ENCODE measurements at regions not wholly inside any gene's neighbourhood (a gene's known extent, or its start where the extent isn't known, plus 50 kb on each side); places are given as distances from the start of the nearest gene placed in this dataset.

DNA sequence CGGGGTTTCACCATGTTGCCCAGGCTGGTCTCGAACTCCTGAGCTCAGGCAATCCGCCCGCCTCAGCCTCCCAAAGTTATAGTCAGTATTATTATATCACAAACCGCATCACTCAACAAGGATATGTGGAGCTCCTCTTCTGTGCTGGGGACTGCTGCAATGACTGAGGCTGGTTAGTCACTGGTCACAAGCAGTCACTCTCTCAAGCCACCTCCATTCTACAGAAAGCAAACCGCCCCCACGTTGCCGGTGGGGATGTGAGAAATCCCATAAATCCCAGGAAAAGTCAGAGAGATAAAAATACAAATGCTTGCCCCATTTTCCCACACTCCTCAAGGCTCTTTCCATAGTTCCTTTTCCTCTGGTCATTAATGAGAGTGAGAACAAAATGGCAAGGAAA lies 155.7 kb downstream of the ADSS2 start:
- no peaks in the 10 kb centered on the region for H3K4me1 ChIP-seq (ENCODE audit: control insufficient read depth, insufficient read depth, low read length)
- 0 out of 2 replicates have a peak, but pooled peaks have one; percentile 12 for TF ChIP-seq ZFHX2 (tag by site-specific recombination; conservative IDR thresholded peaks at IDR 0.05)
- TF ChIP-seq ZNF292 (tag by site-specific recombination; IDR thresholded peaks at IDR 0.05; ENCODE audit: borderline replicate concordance, low read depth), result no peak
- POLR2A ChIA-PET, result interaction anchor here (0.5 to 0.7 kb wide), 2 partner anchors 16 to 974 kb away, joined by 3 to 5 read pairs; no protein-coding TSS in a partner anchor
- H3K27ac ChIP-seq (ENCODE audit: extremely low read depth, low read depth, low read length), result no peak overlapping the region
- CTCF ChIA-PET, result interaction anchor here (0.6 to 1.3 kb wide), 4 partner anchors 8 to 206 kb away, joined by 3 read pairs; no protein-coding TSS in a partner anchor
- no peaks in the 10 kb centered on the region for H3K9me3 ChIP-seq (ENCODE audit: control insufficient read depth, insufficient read depth, low read depth, low read length)
- H3K4me3 ChIP-seq (ENCODE audit: low read depth, low read length), result no peak overlapping the region
- no peaks in the 10 kb centered on the region for H3K36me3 ChIP-seq (ENCODE audit: control insufficient read depth in 2 of 2, insufficient read depth in 1 of 2, low read length in 2 of 2)

DNA sequence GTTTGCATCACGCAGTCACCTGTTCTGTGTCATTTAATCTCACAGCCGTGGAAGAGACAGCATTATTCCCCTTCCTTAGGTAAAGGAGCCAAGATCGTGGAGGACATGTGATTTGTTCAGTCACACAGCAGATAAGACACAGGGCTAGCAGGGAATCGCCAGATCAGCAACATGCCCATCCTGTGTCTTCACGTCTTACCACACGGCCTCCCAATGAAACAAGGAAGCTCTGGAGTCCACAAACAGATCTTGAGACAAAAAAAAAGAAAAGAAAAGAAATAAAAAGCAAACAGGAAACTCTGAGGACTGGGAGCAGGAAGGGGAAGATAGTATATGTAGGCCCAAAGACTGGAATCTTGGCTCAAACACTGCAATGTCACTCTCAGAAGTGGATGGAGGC lies 155.3 kb downstream of the ADSS2 start:
- no peak overlapping the region for H3K4me3 ChIP-seq (ENCODE audit: low read depth, low read length)
- H3K36me3 ChIP-seq (ENCODE audit: control insufficient read depth in 2 of 2, insufficient read depth in 1 of 2, low read length in 2 of 2), result no peaks in the 10 kb centered on the region
- CTCF ChIA-PET, result interaction anchor here (0.7 to 3.5 kb wide), 4 partner anchors 9 to 953 kb away, joined by 3 to 44 read pairs (median 4); no protein-coding TSS in a partner anchor
- H3K9me3 ChIP-seq (ENCODE audit: control insufficient read depth, insufficient read depth, low read depth, low read length), result no peaks in the 10 kb centered on the region
- no peak for TF ChIP-seq ZNF37A (tag by site-specific recombination; IDR thresholded peaks at IDR 0.05)
- TF ChIP-seq ZNF561 (tag by site-specific recombination; IDR thresholded peaks at IDR 0.05; ENCODE audit: borderline replicate concordance), result no peak
- TF ChIP-seq ZNF302 (tag by site-specific recombination; IDR thresholded peaks at IDR 0.05; ENCODE audit: low read depth), result no peak
- TF ChIP-seq ZNF621 (tag by site-specific recombination; IDR thresholded peaks at IDR 0.05), result no peak
- TF ChIP-seq KLF7 (tag by site-specific recombination; IDR thresholded peaks at IDR 0.05; ENCODE audit: borderline replicate concordance), result no peak
- TF ChIP-seq, protein P1, sequence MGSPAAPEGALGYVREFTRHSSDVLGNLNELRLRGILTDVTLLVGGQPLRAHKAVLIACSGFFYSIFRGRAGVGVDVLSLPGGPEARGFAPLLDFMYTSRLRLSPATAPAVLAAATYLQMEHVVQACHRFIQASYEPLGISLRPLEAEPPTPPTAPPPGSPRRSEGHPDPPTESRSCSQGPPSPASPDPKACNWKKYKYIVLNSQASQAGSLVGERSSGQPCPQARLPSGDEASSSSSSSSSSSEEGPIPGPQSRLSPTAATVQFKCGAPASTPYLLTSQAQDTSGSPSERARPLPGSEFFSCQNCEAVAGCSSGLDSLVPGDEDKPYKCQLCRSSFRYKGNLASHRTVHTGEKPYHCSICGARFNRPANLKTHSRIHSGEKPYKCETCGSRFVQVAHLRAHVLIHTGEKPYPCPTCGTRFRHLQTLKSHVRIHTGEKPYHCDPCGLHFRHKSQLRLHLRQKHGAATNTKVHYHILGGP (tag by site-specific recombination; IDR thresholded peaks at IDR 0.05), result no peak
- no peak overlapping the region for H3K27ac ChIP-seq (ENCODE audit: extremely low read depth, low read depth, low read length)
- H3K4me1 ChIP-seq (ENCODE audit: control insufficient read depth, insufficient read depth, low read length), result no peaks in the 10 kb centered on the region
- POLR2A ChIA-PET, result no interaction called here

DNA sequence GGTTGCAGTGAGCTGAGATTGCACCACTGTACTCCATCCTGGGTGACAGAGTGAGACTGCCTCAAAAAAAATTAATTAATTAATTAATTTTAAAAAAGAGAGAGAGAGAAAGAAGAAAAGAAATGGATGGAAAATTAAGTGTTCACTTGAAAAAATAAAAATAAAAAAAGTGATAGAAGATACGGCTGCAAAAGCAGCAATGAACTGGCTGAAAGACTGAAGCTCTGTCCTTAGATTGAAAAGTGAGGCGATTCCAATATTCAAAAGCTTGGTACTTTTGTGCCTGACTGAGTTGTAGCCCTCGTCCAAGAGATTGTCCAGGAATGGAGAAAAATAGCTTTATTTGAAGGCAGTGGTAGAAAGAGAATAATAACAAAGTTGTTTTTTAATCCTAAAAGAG lies 154.6 kb downstream of the ADSS2 start:
- Histone ChIP-seq H3K4me3 (ENCODE audit: low read depth, low read length) (no peak overlapping the region), H3K27ac (ENCODE audit: extremely low read depth, low read depth, low read length) (no peak overlapping the region), H3K9me3 (ENCODE audit: control insufficient read depth, insufficient read depth, low read depth, low read length) (no peaks in the 10 kb centered on the region), H3K36me3 (ENCODE audit: control insufficient read depth in 2 of 2, insufficient read depth in 1 of 2, low read length in 2 of 2) (no peaks in the 10 kb centered on the region), H3K4me1 (ENCODE audit: control insufficient read depth, insufficient read depth, low read length) (no peaks in the 10 kb centered on the region)
- ChIA-PET CTCF (interaction anchor here (0.5 to 3.5 kb wide), 4 partner anchors 24 to 953 kb away, joined by 3 to 44 read pairs (median 4); no protein-coding TSS in a partner anchor), POLR2A (interaction anchor here (0.8 kb wide), 1 partner anchor 8 kb away, joined by 3 read pairs; no protein-coding TSS in a partner anchor)
- TF ChIP-seq ZBTB7A (tag by site-specific recombination; IDR thresholded peaks at IDR 0.05; ENCODE audit: low read depth) (no peak), YY1 (tag by site-specific recombination; IDR thresholded peaks at IDR 0.05) (no peak), GLIS2 (tag by site-specific recombination; IDR thresholded peaks at IDR 0.05) (no peak), ZNF701 (tag by site-specific recombination; IDR thresholded peaks at IDR 0.05) (no peak), ZNF155 (tag by site-specific recombination; IDR thresholded peaks at IDR 0.05) (no peak), ZFP37 (tag by site-specific recombination; IDR thresholded peaks at IDR 0.05) (no peak), ZNF19 (tag by site-specific recombination; IDR thresholded peaks at IDR 0.05; ENCODE audit: low read depth) (no peak), ZNF777 (tag by site-specific recombination; IDR thresholded peaks at IDR 0.05; ENCODE audit: borderline replicate concordance) (no peak), ZNF585B (tag by site-specific recombination; IDR thresholded peaks at IDR 0.05) (no peak), ZFP3 (tag by site-specific recombination; IDR thresholded peaks at IDR 0.05; ENCODE audit: low read depth) (no peak)
- TF ChIP-seq, protein P2, sequence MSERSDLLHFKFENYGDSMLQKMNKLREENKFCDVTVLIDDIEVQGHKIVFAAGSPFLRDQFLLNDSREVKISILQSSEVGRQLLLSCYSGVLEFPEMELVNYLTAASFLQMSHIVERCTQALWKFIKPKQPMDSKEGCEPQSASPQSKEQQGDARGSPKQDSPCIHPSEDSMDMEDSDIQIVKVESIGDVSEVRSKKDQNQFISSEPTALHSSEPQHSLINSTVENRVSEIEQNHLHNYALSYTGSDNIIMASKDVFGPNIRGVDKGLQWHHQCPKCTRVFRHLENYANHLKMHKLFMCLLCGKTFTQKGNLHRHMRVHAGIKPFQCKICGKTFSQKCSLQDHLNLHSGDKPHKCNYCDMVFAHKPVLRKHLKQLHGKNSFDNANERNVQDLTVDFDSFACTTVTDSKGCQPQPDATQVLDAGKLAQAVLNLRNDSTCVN (tag by site-specific recombination; optimal IDR thresholded peaks at IDR 0.05), result no peak
- TF ChIP-seq, protein P3, sequence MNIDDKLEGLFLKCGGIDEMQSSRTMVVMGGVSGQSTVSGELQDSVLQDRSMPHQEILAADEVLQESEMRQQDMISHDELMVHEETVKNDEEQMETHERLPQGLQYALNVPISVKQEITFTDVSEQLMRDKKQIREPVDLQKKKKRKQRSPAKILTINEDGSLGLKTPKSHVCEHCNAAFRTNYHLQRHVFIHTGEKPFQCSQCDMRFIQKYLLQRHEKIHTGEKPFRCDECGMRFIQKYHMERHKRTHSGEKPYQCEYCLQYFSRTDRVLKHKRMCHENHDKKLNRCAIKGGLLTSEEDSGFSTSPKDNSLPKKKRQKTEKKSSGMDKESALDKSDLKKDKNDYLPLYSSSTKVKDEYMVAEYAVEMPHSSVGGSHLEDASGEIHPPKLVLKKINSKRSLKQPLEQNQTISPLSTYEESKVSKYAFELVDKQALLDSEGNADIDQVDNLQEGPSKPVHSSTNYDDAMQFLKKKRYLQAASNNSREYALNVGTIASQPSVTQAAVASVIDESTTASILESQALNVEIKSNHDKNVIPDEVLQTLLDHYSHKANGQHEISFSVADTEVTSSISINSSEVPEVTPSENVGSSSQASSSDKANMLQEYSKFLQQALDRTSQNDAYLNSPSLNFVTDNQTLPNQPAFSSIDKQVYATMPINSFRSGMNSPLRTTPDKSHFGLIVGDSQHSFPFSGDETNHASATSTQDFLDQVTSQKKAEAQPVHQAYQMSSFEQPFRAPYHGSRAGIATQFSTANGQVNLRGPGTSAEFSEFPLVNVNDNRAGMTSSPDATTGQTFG (tag by site-specific recombination; IDR thresholded peaks at IDR 0.05; ENCODE audit: borderline replicate concordance), result no peak
- TF ChIP-seq, protein P4, sequence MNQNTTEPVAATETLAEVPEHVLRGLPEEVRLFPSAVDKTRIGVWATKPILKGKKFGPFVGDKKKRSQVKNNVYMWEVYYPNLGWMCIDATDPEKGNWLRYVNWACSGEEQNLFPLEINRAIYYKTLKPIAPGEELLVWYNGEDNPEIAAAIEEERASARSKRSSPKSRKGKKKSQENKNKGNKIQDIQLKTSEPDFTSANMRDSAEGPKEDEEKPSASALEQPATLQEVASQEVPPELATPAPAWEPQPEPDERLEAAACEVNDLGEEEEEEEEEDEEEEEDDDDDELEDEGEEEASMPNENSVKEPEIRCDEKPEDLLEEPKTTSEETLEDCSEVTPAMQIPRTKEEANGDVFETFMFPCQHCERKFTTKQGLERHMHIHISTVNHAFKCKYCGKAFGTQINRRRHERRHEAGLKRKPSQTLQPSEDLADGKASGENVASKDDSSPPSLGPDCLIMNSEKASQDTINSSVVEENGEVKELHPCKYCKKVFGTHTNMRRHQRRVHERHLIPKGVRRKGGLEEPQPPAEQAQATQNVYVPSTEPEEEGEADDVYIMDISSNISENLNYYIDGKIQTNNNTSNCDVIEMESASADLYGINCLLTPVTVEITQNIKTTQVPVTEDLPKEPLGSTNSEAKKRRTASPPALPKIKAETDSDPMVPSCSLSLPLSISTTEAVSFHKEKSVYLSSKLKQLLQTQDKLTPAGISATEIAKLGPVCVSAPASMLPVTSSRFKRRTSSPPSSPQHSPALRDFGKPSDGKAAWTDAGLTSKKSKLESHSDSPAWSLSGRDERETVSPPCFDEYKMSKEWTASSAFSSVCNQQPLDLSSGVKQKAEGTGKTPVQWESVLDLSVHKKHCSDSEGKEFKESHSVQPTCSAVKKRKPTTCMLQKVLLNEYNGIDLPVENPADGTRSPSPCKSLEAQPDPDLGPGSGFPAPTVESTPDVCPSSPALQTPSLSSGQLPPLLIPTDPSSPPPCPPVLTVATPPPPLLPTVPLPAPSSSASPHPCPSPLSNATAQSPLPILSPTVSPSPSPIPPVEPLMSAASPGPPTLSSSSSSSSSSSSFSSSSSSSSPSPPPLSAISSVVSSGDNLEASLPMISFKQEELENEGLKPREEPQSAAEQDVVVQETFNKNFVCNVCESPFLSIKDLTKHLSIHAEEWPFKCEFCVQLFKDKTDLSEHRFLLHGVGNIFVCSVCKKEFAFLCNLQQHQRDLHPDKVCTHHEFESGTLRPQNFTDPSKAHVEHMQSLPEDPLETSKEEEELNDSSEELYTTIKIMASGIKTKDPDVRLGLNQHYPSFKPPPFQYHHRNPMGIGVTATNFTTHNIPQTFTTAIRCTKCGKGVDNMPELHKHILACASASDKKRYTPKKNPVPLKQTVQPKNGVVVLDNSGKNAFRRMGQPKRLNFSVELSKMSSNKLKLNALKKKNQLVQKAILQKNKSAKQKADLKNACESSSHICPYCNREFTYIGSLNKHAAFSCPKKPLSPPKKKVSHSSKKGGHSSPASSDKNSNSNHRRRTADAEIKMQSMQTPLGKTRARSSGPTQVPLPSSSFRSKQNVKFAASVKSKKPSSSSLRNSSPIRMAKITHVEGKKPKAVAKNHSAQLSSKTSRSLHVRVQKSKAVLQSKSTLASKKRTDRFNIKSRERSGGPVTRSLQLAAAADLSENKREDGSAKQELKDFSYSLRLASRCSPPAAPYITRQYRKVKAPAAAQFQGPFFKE (tag by site-specific recombination; IDR thresholded peaks at IDR 0.05; ENCODE audit: borderline replicate concordance), result no peak
